ENCODE measurements at regions not wholly inside any gene's neighbourhood (a gene's known extent, or its start where the extent isn't known, plus 50 kb on each side); places are given as distances from the start of the nearest gene placed in this dataset.

- Histone ChIP-seq H3K9ac (no peak overlapping the region), H3K4me1 (ENCODE audit: control insufficient read depth in 1 of 2, insufficient read depth in 2 of 2, low read depth in 1 of 2, low read length in 1 of 2) (peaks cover 0 to 8% of the 10 kb centered on the region in 2 experiments; a peak in 1 of 4 replicates), H3K4me3 (ENCODE audit: low read depth in 2 of 2, low read length in 1 of 2) (no peak overlapping the region), H4K20me1 (ENCODE audit: insufficient read depth) (no peaks in the 10 kb centered on the region), H3K4me2 (no peak overlapping the region), H3K27ac (ENCODE audit: low read depth in 2 of 2, low read length in 1 of 2) (no peak overlapping the region), H3K79me2 (ENCODE audit: insufficient read depth) (no peaks in the 10 kb centered on the region), H2AFZ (ENCODE audit: low read depth) (no peak overlapping the region), H3K9me2 (no peaks in the 10 kb centered on the region), H3K36me3 (replicated peaks in 1 of 2; ENCODE audit: control insufficient read depth in 1 of 2, insufficient read depth in 2 of 2, low read length in 1 of 2) (no peaks in the 10 kb centered on the region), H3K9me3 (no peaks in the 10 kb centered on the region), H3K27me3 (ENCODE audit: insufficient read depth) (no peaks in the 10 kb centered on the region), H3F3A (replicated peaks; ENCODE audit: insufficient read depth) (no peaks in the 10 kb centered on the region)
- POLR2A ChIA-PET, result no interaction called here
- DNase-seq, result no peak
- 26% methylated on average over 2 of the region's 2 CpGs for WGBS (ENCODE audit: low lambda C conversion rate)
- CTCF ChIA-PET, result interaction anchor here (0.8 to 1.2 kb wide), 2 partner anchors 319 to 1279 kb away, joined by 3 to 5 read pairs; no protein-coding TSS in a partner anchor
- TF ChIP-seq PBX3 (IDR thresholded peaks at IDR 0.05), result no peak
- TF ChIP-seq, protein P1, sequence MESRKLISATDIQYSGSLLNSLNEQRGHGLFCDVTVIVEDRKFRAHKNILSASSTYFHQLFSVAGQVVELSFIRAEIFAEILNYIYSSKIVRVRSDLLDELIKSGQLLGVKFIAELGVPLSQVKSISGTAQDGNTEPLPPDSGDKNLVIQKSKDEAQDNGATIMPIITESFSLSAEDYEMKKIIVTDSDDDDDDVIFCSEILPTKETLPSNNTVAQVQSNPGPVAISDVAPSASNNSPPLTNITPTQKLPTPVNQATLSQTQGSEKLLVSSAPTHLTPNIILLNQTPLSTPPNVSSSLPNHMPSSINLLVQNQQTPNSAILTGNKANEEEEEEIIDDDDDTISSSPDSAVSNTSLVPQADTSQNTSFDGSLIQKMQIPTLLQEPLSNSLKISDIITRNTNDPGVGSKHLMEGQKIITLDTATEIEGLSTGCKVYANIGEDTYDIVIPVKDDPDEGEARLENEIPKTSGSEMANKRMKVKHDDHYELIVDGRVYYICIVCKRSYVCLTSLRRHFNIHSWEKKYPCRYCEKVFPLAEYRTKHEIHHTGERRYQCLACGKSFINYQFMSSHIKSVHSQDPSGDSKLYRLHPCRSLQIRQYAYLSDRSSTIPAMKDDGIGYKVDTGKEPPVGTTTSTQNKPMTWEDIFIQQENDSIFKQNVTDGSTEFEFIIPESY (IDR thresholded peaks at IDR 0.05; ENCODE audit: borderline replicate concordance, low read depth), result no peak
- TF ChIP-seq MXI1 (IDR thresholded peaks at IDR 0.05; ENCODE audit: low read depth, low read length), result no peak
- TF ChIP-seq POLR2AphosphoS5 (IDR thresholded peaks at IDR 0.05; ENCODE audit: low read depth, low read length), result no peak
Observed at GRCh38 chr16:55052348-55052734, 121.7 kb downstream of the IRX5 start.

GRCh38 chr16:55052741-55053415, 122.2 kb downstream of the IRX5 start:
- Histone ChIP-seq H3K79me2 (ENCODE audit: insufficient read depth) (no peaks in the 10 kb centered on the region), H3K4me1 (ENCODE audit: control insufficient read depth in 1 of 2, insufficient read depth in 2 of 2, low read depth in 1 of 2, low read length in 1 of 2) (peaks cover 0 to 8% of the 10 kb centered on the region in 2 experiments; a peak in 1 of 4 replicates), H3K27ac (ENCODE audit: low read depth in 2 of 2, low read length in 1 of 2) (no peak overlapping the region), H4K20me1 (ENCODE audit: insufficient read depth) (no peaks in the 10 kb centered on the region), H3K9ac (no peak overlapping the region), H3K36me3 (replicated peaks in 1 of 2; ENCODE audit: control insufficient read depth in 1 of 2, insufficient read depth in 2 of 2, low read length in 1 of 2) (no peaks in the 10 kb centered on the region), H3F3A (replicated peaks; ENCODE audit: insufficient read depth) (no peaks in the 10 kb centered on the region), H3K9me2 (no peaks in the 10 kb centered on the region), H2AFZ (ENCODE audit: low read depth) (no peak overlapping the region), H3K27me3 (ENCODE audit: insufficient read depth) (no peaks in the 10 kb centered on the region), H3K4me2 (no peak overlapping the region), H3K4me3 (ENCODE audit: low read depth in 2 of 2, low read length in 1 of 2) (no peak overlapping the region), H3K9me3 (no peaks in the 10 kb centered on the region)
- whole genome bisulfite sequencing (ENCODE audit: low lambda C conversion rate), result 69% methylated on average over 5 of the region's 11 CpGs
- POLR2A ChIA-PET, result no interaction called here
- CTCF ChIA-PET, result interaction anchor here (0.8 to 1.8 kb wide), 4 partner anchors 9 to 1280 kb away, joined by 3 to 6 read pairs (median 4); no protein-coding TSS in a partner anchor
- no peak for DNase-seq
- TF ChIP-seq RAD21 (IDR thresholded peaks at IDR 0.05; ENCODE audit: low read length) (no peak), SIN3A (IDR thresholded peaks at IDR 0.05; ENCODE audit: borderline replicate concordance, low read depth, low read length) (no peak), YY1 (IDR thresholded peaks at IDR 0.05; ENCODE audit: low read depth) (no peak), TAF1 (IDR thresholded peaks at IDR 0.05; ENCODE audit: borderline replicate concordance, low read depth, low read length) (no peak), FOXM1 (IDR thresholded peaks at IDR 0.05; ENCODE audit: low read depth) (no peak), GABPA (IDR thresholded peaks at IDR 0.05; ENCODE audit: low read depth) (no peak), MAX (IDR thresholded peaks at IDR 0.05; ENCODE audit: low read depth) (no peak), POLR2AphosphoS5 (IDR thresholded peaks at IDR 0.05; ENCODE audit: low read depth, low read length) (no peak), GATA2 (CRISPR knock-in tag; IDR thresholded peaks at IDR 0.05) (no peak), CHD2 (IDR thresholded peaks at IDR 0.05; ENCODE audit: low read length, partially characterized antibody) (no peak), FOSL2 (IDR thresholded peaks at IDR 0.05; ENCODE audit: borderline replicate concordance, low read depth) (no peak)
- TF ChIP-seq, protein P2, sequence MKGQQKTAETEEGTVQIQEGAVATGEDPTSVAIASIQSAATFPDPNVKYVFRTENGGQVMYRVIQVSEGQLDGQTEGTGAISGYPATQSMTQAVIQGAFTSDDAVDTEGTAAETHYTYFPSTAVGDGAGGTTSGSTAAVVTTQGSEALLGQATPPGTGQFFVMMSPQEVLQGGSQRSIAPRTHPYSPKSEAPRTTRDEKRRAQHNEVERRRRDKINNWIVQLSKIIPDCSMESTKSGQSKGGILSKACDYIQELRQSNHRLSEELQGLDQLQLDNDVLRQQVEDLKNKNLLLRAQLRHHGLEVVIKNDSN (IDR thresholded peaks at IDR 0.05; ENCODE audit: borderline replicate concordance, low read depth), result no peak
- TF ChIP-seq, protein P1 (IDR thresholded peaks at IDR 0.05; ENCODE audit: borderline replicate concordance, low read depth), result no peak
- TF ChIP-seq, protein P3, sequence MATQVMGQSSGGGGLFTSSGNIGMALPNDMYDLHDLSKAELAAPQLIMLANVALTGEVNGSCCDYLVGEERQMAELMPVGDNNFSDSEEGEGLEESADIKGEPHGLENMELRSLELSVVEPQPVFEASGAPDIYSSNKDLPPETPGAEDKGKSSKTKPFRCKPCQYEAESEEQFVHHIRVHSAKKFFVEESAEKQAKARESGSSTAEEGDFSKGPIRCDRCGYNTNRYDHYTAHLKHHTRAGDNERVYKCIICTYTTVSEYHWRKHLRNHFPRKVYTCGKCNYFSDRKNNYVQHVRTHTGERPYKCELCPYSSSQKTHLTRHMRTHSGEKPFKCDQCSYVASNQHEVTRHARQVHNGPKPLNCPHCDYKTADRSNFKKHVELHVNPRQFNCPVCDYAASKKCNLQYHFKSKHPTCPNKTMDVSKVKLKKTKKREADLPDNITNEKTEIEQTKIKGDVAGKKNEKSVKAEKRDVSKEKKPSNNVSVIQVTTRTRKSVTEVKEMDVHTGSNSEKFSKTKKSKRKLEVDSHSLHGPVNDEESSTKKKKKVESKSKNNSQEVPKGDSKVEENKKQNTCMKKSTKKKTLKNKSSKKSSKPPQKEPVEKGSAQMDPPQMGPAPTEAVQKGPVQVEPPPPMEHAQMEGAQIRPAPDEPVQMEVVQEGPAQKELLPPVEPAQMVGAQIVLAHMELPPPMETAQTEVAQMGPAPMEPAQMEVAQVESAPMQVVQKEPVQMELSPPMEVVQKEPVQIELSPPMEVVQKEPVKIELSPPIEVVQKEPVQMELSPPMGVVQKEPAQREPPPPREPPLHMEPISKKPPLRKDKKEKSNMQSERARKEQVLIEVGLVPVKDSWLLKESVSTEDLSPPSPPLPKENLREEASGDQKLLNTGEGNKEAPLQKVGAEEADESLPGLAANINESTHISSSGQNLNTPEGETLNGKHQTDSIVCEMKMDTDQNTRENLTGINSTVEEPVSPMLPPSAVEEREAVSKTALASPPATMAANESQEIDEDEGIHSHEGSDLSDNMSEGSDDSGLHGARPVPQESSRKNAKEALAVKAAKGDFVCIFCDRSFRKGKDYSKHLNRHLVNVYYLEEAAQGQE (IDR thresholded peaks at IDR 0.05; ENCODE audit: low read depth, low read length), result no peak

Measured in SK-N-SH (cell line).